CD8-positive, alpha-beta memory T cell (primary cell): ENCODE measurements at regions not wholly inside any gene's neighbourhood (a gene's known extent, or its start where the extent isn't known, plus 50 kb on each side); places are given as distances from the start of the nearest gene placed in this dataset.

Experiments
- CTCF ChIA-PET: fragments of 350-600 bp; sonication (Branson Sonifier 250); formaldehyde crosslinking; loops from one replicate; lab custom pipeline; 2021; ENCODE audit warnings: antibody characterized with exemption; lab: Charles Lee
- POLR2A ChIA-PET: fragments of 350-600 bp; sonication (Branson Sonifier 250); formaldehyde crosslinking; loops from one replicate; lab custom pipeline; 2021; ENCODE audit warnings: antibody characterized with exemption; lab: Charles Lee
- DNase-seq, 5 donors: peaks; one replicate each; pipeline versions ENCODE4 v3.0.0 to v3.0.0-alpha.2; 2020 to 2022; ENCODE audit warnings: mixed read lengths in 1 of 5
- H3K27ac ChIP-seq: one replicate; pipeline ENCODE4 v1.7.0; 2013; ENCODE audit warnings: low read depth, mild to moderate bottlenecking, low read length, moderate library complexity
- H3K27me3 ChIP-seq: 2 replicates; pipeline ENCODE4 v1.7.0; 2013; ENCODE audit warnings: low read length, mild to moderate bottlenecking; ENCODE audit not compliant: insufficient read depth, poor library complexity, severe bottlenecking
- H3K36me3 ChIP-seq: 2 replicates; pipeline ENCODE4 v1.7.0; 2013; ENCODE audit warnings: mild to moderate bottlenecking, low read length, moderate library complexity; ENCODE audit not compliant: insufficient read depth
- H3K4me1 ChIP-seq: 2 replicates; pipeline ENCODE4 v1.7.0; 2013; ENCODE audit warnings: mild to moderate bottlenecking, low read length, moderate library complexity; ENCODE audit not compliant: insufficient read depth
- H3K4me3 ChIP-seq: 2 replicates; pipeline ENCODE4 v1.7.0; 2013; ENCODE audit warnings: mild to moderate bottlenecking, low read length
- H3K9me3 ChIP-seq: 2 replicates; pipeline ENCODE4 v1.7.0; 2013; ENCODE audit warnings: mild to moderate bottlenecking, low read length
- H3K27ac Mint-ChIP-seq, 8 donors: one replicate each; pipeline ENCODE4 v1.8.0; 2020 to 2021; ENCODE audit warnings: mixed read lengths in 8 of 8, mild to moderate bottlenecking in 6 of 8, inconsistent platforms in 3 of 8, moderate library complexity in 3 of 8
- H3K27me3 Mint-ChIP-seq, 2 donors: one replicate each; pipeline ENCODE4 v1.8.0; 2020 to 2021; ENCODE audit warnings: mixed read lengths in 2 of 2, mild to moderate bottlenecking in 1 of 2, moderate library complexity in 1 of 2
- H3K36me3 Mint-ChIP-seq, 3 donors: one replicate each; pipeline ENCODE4 v1.8.0; 2020 to 2021; ENCODE audit warnings: mixed read lengths in 3 of 3, inconsistent platforms in 1 of 3, mild to moderate bottlenecking in 1 of 3
- H3K4me1 Mint-ChIP-seq, 3 donors: one replicate each; pipeline ENCODE4 v1.8.0; 2020 to 2021; ENCODE audit warnings: mixed read lengths in 3 of 3, inconsistent platforms in 1 of 3, mild to moderate bottlenecking in 1 of 3
- H3K4me3 Mint-ChIP-seq, 7 donors: one replicate each; pipeline ENCODE4 v1.8.0; 2020 to 2021; ENCODE audit warnings: mixed read lengths in 7 of 7, mild to moderate bottlenecking in 6 of 7, moderate library complexity in 4 of 7, inconsistent platforms in 2 of 7
- H3K9me3 Mint-ChIP-seq, 5 donors: one replicate each; pipeline ENCODE4 v1.8.0; 2020 to 2022; ENCODE audit warnings: mixed read lengths in 5 of 5, mild to moderate bottlenecking in 3 of 5, moderate library complexity in 2 of 5, inconsistent platforms in 1 of 5

GRCh38 chr4:30839583-30840520 is 119.7 kb downstream of the PCDH7 start:
- Mint-ChIP-seq H3K27ac (no peak overlapping the region), H3K4me1 (no peaks in the 10 kb centered on the region), H3K36me3 (no peaks in the 10 kb centered on the region), H3K4me3 (no peak overlapping the region), H3K27me3 (no peaks in the 10 kb centered on the region), H3K9me3 (peaks cover 0 to 12% (median 2%) of the 10 kb centered on the region in 5 donors)
- H3K9me3 ChIP-seq, result no peaks in the 10 kb centered on the region
- H3K27me3 ChIP-seq, result no peaks in the 10 kb centered on the region
- no peaks in the 10 kb centered on the region for H3K4me1 ChIP-seq
- H3K36me3 ChIP-seq, result no peaks in the 10 kb centered on the region
- no peak for DNase-seq
- H3K4me3 ChIP-seq, result no peak overlapping the region
- no peak overlapping the region for H3K27ac ChIP-seq
- ChIA-PET POLR2A (no interaction called here), CTCF (no interaction called here)

DNA sequence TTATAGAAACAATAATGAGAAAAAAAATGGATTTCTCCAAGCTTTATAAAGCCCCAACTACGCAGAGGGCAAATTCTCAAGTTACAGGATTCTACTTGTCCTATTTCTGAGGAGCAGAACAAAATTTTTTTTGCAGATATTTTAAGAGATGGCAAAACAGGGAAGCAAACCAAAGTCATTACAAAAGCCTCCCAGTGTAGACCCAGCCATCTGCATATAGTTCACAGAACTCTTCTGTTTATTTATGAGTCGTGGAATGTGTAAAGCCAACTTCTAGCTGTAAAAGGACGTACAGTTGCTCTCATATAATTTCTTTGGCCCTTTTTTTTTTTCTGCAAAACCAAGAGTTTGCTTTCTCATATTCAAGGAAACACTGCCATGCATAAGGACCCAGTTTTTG is 120.4 kb downstream of the PCDH7 start:
- Mint-ChIP-seq H3K27me3 (no peaks in the 10 kb centered on the region), H3K27ac (no peak overlapping the region), H3K4me1 (no peaks in the 10 kb centered on the region), H3K4me3 (no peak overlapping the region), H3K9me3 (peaks cover 0 to 14% (median 2%) of the 10 kb centered on the region in 5 donors), H3K36me3 (no peaks in the 10 kb centered on the region)
- Histone ChIP-seq H3K27ac (no peak overlapping the region), H3K4me3 (no peak overlapping the region), H3K4me1 (no peaks in the 10 kb centered on the region), H3K36me3 (no peaks in the 10 kb centered on the region), H3K9me3 (no peaks in the 10 kb centered on the region), H3K27me3 (no peaks in the 10 kb centered on the region)
- CTCF ChIA-PET, result no interaction called here
- no peak for DNase-seq
- POLR2A ChIA-PET, result no interaction called here

DNA sequence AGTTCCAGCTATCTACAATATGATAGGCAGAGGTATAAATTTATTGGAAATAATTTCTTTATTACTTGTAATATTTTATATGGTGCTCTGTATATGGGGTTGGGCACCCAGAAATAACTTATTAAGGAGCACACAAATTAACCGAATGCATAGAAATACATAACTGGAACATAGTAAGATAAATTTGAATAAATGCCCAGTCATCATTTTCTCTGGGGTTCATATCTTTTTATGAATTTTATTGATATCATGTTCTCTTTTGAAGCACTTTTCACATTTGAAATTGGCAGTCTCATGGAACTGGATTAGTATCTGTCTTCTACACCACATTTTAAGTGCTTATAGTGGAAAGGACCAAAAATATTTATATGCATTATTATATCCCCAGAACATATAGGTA is 122.0 kb downstream of the PCDH7 start:
- H3K4me3 Mint-ChIP-seq, result no peak overlapping the region
- no peaks in the 10 kb centered on the region for H3K4me1 Mint-ChIP-seq

DNA sequence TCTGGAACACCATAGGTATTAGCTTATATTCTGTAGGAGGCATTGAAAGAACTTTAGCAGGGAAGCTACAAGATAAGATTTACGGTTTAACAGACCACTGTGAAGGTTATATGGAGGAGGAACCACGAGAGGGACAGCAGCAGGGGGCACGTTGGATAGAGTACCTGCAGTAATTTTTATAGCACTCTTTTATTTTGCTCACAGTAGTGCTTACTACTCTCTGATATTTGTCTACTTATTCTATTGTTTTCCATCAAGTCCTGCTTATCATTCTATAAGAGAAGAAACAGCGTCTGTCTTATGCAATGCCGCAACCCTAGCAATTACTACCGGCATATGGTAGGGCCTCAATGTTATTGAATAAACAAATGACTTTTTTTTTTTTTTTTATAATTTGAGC is 122.5 kb downstream of the PCDH7 start:
- Histone ChIP-seq H3K36me3 (no peaks in the 10 kb centered on the region), H3K4me3 (no peak overlapping the region), H3K27ac (no peak overlapping the region), H3K4me1 (no peaks in the 10 kb centered on the region), H3K9me3 (no peaks in the 10 kb centered on the region), H3K27me3 (no peaks in the 10 kb centered on the region)
- no peaks in the 10 kb centered on the region for H3K27me3 Mint-ChIP-seq
- no peak for DNase-seq
- H3K36me3 Mint-ChIP-seq, result no peaks in the 10 kb centered on the region
- H3K4me3 Mint-ChIP-seq, result no peak overlapping the region
- ChIA-PET CTCF (no interaction called here), POLR2A (no interaction called here)
- no peak overlapping the region for H3K27ac Mint-ChIP-seq
- peaks cover 0 to 15% (median 2%) of the 10 kb centered on the region in 5 donors for H3K9me3 Mint-ChIP-seq
- H3K4me1 Mint-ChIP-seq, result no peaks in the 10 kb centered on the region

More for the DNA sequence above, 122.0 kb downstream of the PCDH7 start:
- Histone ChIP-seq H3K36me3 (no peaks in the 10 kb centered on the region), H3K9me3 (no peaks in the 10 kb centered on the region), H3K27me3 (no peaks in the 10 kb centered on the region), H3K4me1 (no peaks in the 10 kb centered on the region), H3K4me3 (no peak overlapping the region), H3K27ac (no peak overlapping the region)
- no peak for DNase-seq
- no peak overlapping the region for H3K27ac Mint-ChIP-seq
- ChIA-PET POLR2A (no interaction called here), CTCF (no interaction called here)
- H3K27me3 Mint-ChIP-seq, result no peaks in the 10 kb centered on the region
- H3K36me3 Mint-ChIP-seq, result no peaks in the 10 kb centered on the region
- peaks cover 0 to 18% (median 2%) of the 10 kb centered on the region in 5 donors for H3K9me3 Mint-ChIP-seq

GRCh38 chr4:30844861-30845582 is 124.9 kb downstream of the PCDH7 start:
- no peak overlapping the region for H3K27ac ChIP-seq
- no peaks in the 10 kb centered on the region for H3K9me3 ChIP-seq
- H3K4me1 ChIP-seq, result no peaks in the 10 kb centered on the region
- H3K9me3 Mint-ChIP-seq, result peaks cover 0 to 25% (median 2%) of the 10 kb centered on the region in 5 donors
- no peak overlapping the region for H3K27ac Mint-ChIP-seq
- H3K27me3 ChIP-seq, result no peaks in the 10 kb centered on the region
- CTCF ChIA-PET, result no interaction called here
- no peak overlapping the region for H3K4me3 Mint-ChIP-seq
- DNase-seq, result no peak
- H3K4me1 Mint-ChIP-seq, result no peaks in the 10 kb centered on the region
- POLR2A ChIA-PET, result no interaction called here
- no peak overlapping the region for H3K4me3 ChIP-seq
- H3K27me3 Mint-ChIP-seq, result no peaks in the 10 kb centered on the region
- H3K36me3 ChIP-seq, result no peaks in the 10 kb centered on the region
- no peaks in the 10 kb centered on the region for H3K36me3 Mint-ChIP-seq

GRCh38 chr4:30847167-30847566 is 127.0 kb downstream of the PCDH7 start:
- H3K36me3 Mint-ChIP-seq, result no peaks in the 10 kb centered on the region
- CTCF ChIA-PET, result no interaction called here

GRCh38 chr4:30847958-30848357 is 127.8 kb downstream of the PCDH7 start:
- no peaks in the 10 kb centered on the region for H3K4me1 Mint-ChIP-seq
- Histone ChIP-seq H3K27ac (no peak overlapping the region), H3K9me3 (no peaks in the 10 kb centered on the region), H3K4me1 (no peaks in the 10 kb centered on the region), H3K27me3 (no peaks in the 10 kb centered on the region), H3K4me3 (no peak overlapping the region), H3K36me3 (no peaks in the 10 kb centered on the region)
- no peak overlapping the region for H3K4me3 Mint-ChIP-seq
- H3K27me3 Mint-ChIP-seq, result no peaks in the 10 kb centered on the region
- H3K27ac Mint-ChIP-seq, result no peak overlapping the region
- POLR2A ChIA-PET, result no interaction called here
- no peaks in the 10 kb centered on the region for H3K36me3 Mint-ChIP-seq
- peaks cover 2 to 34% (median 5%) of the 10 kb centered on the region in 5 donors for H3K9me3 Mint-ChIP-seq
- DNase-seq, result no peak
- CTCF ChIA-PET, result no interaction called here

More at GRCh38 chr4:30847167-30847566, 127.0 kb downstream of the PCDH7 start:
- no peaks in the 10 kb centered on the region for H3K27me3 ChIP-seq
- H3K36me3 ChIP-seq, result no peaks in the 10 kb centered on the region
- no peak overlapping the region for H3K27ac Mint-ChIP-seq
- H3K4me3 Mint-ChIP-seq, result no peak overlapping the region
- H3K4me1 Mint-ChIP-seq, result no peaks in the 10 kb centered on the region
- no peaks in the 10 kb centered on the region for H3K4me1 ChIP-seq
- peaks cover 2 to 34% (median 6%) of the 10 kb centered on the region in 5 donors for H3K9me3 Mint-ChIP-seq
- POLR2A ChIA-PET, result no interaction called here
- no peaks in the 10 kb centered on the region for H3K9me3 ChIP-seq
- no peaks in the 10 kb centered on the region for H3K27me3 Mint-ChIP-seq
- no peak overlapping the region for H3K27ac ChIP-seq
- no peak overlapping the region for H3K4me3 ChIP-seq
- no peak for DNase-seq

DNA sequence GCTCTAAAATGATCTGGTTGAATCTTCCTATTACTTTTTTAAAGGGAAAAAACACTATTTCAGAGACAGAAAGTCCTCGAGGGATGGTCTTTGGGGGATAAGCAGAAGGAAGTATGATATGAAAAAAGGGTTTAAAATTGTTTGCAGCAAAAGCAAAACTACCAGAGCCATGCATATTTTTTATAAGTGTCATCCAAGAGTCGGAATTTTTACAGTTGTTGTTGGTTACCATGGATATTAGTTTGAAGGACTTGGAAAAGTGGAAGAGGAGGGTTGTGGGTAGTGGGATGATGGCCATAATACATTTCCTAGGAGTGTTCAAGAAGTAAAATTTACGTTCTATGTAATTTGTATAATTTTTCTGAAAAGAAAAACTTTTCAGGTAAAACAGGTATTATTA is 134.4 kb downstream of the PCDH7 start:
- Mint-ChIP-seq H3K4me1 (no peaks in the 10 kb centered on the region), H3K4me3 (no peak overlapping the region), H3K27me3 (no peaks in the 10 kb centered on the region), H3K27ac (no peak overlapping the region), H3K36me3 (no peaks in the 10 kb centered on the region), H3K9me3 (peaks cover 2 to 43% (median 12%) of the 10 kb centered on the region in 5 donors)
- no peaks in the 10 kb centered on the region for H3K36me3 ChIP-seq
- H3K27ac ChIP-seq, result no peak overlapping the region
- ChIA-PET CTCF (no interaction called here), POLR2A (no interaction called here)
- H3K27me3 ChIP-seq, result no peaks in the 10 kb centered on the region
- no peaks in the 10 kb centered on the region for H3K4me1 ChIP-seq
- no peaks in the 10 kb centered on the region for H3K9me3 ChIP-seq
- H3K4me3 ChIP-seq, result no peak overlapping the region
- DNase-seq, result no peak
